ENCODE measurements at regions not wholly inside any gene's neighbourhood (a gene's known extent, or its start where the extent isn't known, plus 50 kb on each side); places are given as distances from the start of the nearest gene placed in this dataset.

DNA sequence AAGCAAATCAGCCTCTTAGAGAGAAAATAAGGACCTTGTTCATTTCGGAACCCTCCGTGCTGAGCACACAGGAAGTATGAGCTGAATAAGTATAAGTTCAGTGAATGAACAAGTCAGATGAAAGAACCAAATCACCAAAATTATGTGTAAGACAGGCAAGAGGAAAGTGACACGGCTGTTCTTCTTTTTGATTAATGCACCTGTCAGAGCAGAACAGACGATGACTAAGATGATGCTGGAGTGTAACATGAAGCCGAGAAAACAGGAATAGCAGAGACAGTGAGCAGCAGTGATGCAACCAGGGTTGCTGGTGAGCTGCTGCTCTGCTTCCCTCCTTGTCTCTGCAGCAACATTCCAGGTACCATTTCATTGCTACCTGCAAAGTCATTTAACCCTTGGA, 861.1 kb downstream of the GALC start:
- no peaks in the 10 kb centered on the region for H3K27me3 ChIP-seq (ENCODE audit: control insufficient read depth, insufficient read depth, low read length, poor library complexity, severe bottlenecking)
- no peak overlapping the region for H3K27ac Mint-ChIP-seq
- no peak overlapping the region for H3K4me3 ChIP-seq (ENCODE audit: low read length)
- no peaks in the 10 kb centered on the region for H3K36me3 ChIP-seq (ENCODE audit: control insufficient read depth, insufficient read depth, low read length)
- H3K9ac ChIP-seq (ENCODE audit: extremely low read depth, low read length, poor library complexity, severe bottlenecking) = no peak overlapping the region
- H3K27me3 Mint-ChIP-seq (ENCODE audit: insufficient read depth) = peaks cover 1% of the 10 kb centered on the region
- TF ChIP-seq, protein P1, sequence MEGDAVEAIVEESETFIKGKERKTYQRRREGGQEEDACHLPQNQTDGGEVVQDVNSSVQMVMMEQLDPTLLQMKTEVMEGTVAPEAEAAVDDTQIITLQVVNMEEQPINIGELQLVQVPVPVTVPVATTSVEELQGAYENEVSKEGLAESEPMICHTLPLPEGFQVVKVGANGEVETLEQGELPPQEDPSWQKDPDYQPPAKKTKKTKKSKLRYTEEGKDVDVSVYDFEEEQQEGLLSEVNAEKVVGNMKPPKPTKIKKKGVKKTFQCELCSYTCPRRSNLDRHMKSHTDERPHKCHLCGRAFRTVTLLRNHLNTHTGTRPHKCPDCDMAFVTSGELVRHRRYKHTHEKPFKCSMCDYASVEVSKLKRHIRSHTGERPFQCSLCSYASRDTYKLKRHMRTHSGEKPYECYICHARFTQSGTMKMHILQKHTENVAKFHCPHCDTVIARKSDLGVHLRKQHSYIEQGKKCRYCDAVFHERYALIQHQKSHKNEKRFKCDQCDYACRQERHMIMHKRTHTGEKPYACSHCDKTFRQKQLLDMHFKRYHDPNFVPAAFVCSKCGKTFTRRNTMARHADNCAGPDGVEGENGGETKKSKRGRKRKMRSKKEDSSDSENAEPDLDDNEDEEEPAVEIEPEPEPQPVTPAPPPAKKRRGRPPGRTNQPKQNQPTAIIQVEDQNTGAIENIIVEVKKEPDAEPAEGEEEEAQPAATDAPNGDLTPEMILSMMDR (conservative IDR thresholded peaks at IDR 0.05) = no peak
- WGBS, 2 experiments (ENCODE audit: insufficient coverage in 1 of 2, insufficient read length in 1 of 2) = 81 to 88% methylated on average over 5 of the region's 5 CpGs
- H3K4me1 Mint-ChIP-seq = no peaks in the 10 kb centered on the region
- H3K9me3 ChIP-seq (ENCODE audit: control insufficient read depth, low read length) = no peaks in the 10 kb centered on the region
- H3K9me3 Mint-ChIP-seq = no peaks in the 10 kb centered on the region
- H3K4me3 Mint-ChIP-seq = no peak overlapping the region
- no peak overlapping the region for H3K27ac ChIP-seq (ENCODE audit: low read depth, low read length)
- H3K36me3 Mint-ChIP-seq (ENCODE audit: low read depth) = no peaks in the 10 kb centered on the region
- H3K4me1 ChIP-seq (ENCODE audit: control insufficient read depth, insufficient read depth, low read length) = no peaks in the 10 kb centered on the region
- no peak for DNase-seq

DNA sequence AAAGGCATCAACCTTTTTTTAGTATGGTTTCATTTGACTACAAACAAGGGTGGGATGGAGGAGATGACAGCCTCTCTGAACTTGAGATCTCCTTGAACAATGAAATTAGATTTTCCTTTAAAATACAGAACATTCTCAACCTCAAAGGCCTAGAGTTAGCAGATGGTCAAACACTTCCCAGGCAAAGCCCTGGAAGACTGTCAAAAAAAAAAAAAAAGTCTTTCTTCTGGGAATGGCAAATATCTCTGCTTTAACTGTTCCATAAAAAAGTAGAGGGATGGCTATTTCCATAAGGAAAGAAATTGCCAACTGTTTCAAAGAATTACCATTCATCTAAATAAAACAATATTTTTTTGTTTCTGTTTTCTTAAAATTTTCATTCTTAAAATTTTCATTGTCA, 870.8 kb downstream of the GALC start:
- TF ChIP-seq, protein P1 (conservative IDR thresholded peaks at IDR 0.05) = no peak
- Histone ChIP-seq H3K4me3 (ENCODE audit: low read length) (no peak overlapping the region), H3K27me3 (ENCODE audit: control insufficient read depth, insufficient read depth, low read length, poor library complexity, severe bottlenecking) (no peaks in the 10 kb centered on the region), H3K9me3 (ENCODE audit: control insufficient read depth, low read length) (no peaks in the 10 kb centered on the region), H3K27ac (ENCODE audit: low read depth, low read length) (no peak overlapping the region), H3K9ac (ENCODE audit: extremely low read depth, low read length, poor library complexity, severe bottlenecking) (no peak overlapping the region), H3K36me3 (ENCODE audit: control insufficient read depth, insufficient read depth, low read length) (no peaks in the 10 kb centered on the region), H3K4me1 (ENCODE audit: control insufficient read depth, insufficient read depth, low read length) (no peaks in the 10 kb centered on the region)
- Mint-ChIP-seq H3K27me3 (ENCODE audit: insufficient read depth) (no peaks in the 10 kb centered on the region), H3K27ac (no peak overlapping the region), H3K4me3 (no peak overlapping the region), H3K36me3 (ENCODE audit: low read depth) (no peaks in the 10 kb centered on the region), H3K9me3 (peaks cover 3% of the 10 kb centered on the region), H3K4me1 (no peaks in the 10 kb centered on the region)
- DNase-seq = no peak

- Histone ChIP-seq H3K9ac (ENCODE audit: extremely low read depth, low read length, poor library complexity, severe bottlenecking) (no peak overlapping the region), H3K27me3 (ENCODE audit: control insufficient read depth, insufficient read depth, low read length, poor library complexity, severe bottlenecking) (no peaks in the 10 kb centered on the region), H3K36me3 (ENCODE audit: control insufficient read depth, insufficient read depth, low read length) (no peaks in the 10 kb centered on the region), H3K27ac (ENCODE audit: low read depth, low read length) (no peak overlapping the region), H3K4me1 (ENCODE audit: control insufficient read depth, insufficient read depth, low read length) (no peaks in the 10 kb centered on the region), H3K9me3 (ENCODE audit: control insufficient read depth, low read length) (no peaks in the 10 kb centered on the region), H3K4me3 (ENCODE audit: low read length) (no peak overlapping the region)
- WGBS, 2 experiments (ENCODE audit: insufficient coverage in 1 of 2, insufficient read length in 1 of 2) = 86 to 90% methylated on average over 2 of the region's 2 CpGs
- DNase-seq = no peak
- no peak overlapping the region for H3K27ac Mint-ChIP-seq
- H3K27me3 Mint-ChIP-seq (ENCODE audit: insufficient read depth) = no peaks in the 10 kb centered on the region
- H3K9me3 Mint-ChIP-seq = peaks cover 3% of the 10 kb centered on the region
- TF ChIP-seq, protein P1 (conservative IDR thresholded peaks at IDR 0.05) = peak; percentile 20
- no peak overlapping the region for H3K4me3 Mint-ChIP-seq
- H3K4me1 Mint-ChIP-seq = no peaks in the 10 kb centered on the region
- H3K36me3 Mint-ChIP-seq (ENCODE audit: low read depth) = no peaks in the 10 kb centered on the region
These were observed 871.3 kb downstream of the GALC start for GRCh38 chr14:87121716-87122115.

Measured in endodermal cell (in vitro differentiated cells).